ENCODE measurements at regions not wholly inside any gene's neighbourhood (a gene's known extent, or its start where the extent isn't known, plus 50 kb on each side); places are given as distances from the start of the nearest gene placed in this dataset.
"Not testable (repeated sequence)": the region's sequence is repeated elsewhere in the genome, so short reads cannot be mapped to it uniquely, and the experiment has no call there.

GRCh38 chr6:144416773-144417172, 131.6 kb downstream of the UTRN start:
- Histone ChIP-seq H3K27me3 (ENCODE audit: insufficient read depth, low read length) (no peaks in the 10 kb centered on the region), H3K9me3 (ENCODE audit: insufficient read depth, low read depth, low read length) (no peaks in the 10 kb centered on the region), H3K4me1 (ENCODE audit: insufficient read depth, low read length) (no peaks in the 10 kb centered on the region), H3K36me3 (ENCODE audit: insufficient read depth, low read depth, low read length) (no peaks in the 10 kb centered on the region), H3K4me3 (ENCODE audit: low read length) (no peak overlapping the region), H3K9ac (ENCODE audit: low read depth, low read length) (no peak overlapping the region), H3K27ac (ENCODE audit: low read length) (no peak overlapping the region)

DNA sequence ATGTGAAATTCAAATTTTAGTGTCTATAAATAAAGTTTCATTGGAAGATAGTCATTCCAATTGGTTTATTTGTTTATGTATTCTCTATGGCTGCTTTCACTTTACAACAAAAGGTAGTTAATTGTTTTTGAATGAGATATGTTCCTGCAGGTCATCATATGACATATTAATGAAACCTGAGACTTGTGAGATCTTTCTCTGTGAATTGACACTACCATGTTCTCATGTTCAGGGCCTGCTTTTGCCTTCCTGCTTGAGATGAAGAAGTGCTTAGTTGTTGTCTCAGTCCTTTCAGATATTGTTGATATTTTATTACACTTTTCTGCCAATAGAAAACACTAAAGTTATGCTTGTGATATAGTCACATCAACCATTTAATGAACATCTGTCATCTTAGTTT, 132.5 kb downstream of the UTRN start:
- Histone ChIP-seq H3K27me3 (ENCODE audit: insufficient read depth, low read length) (no peaks in the 10 kb centered on the region), H3K36me3 (ENCODE audit: insufficient read depth, low read depth, low read length) (no peaks in the 10 kb centered on the region), H3K9ac (ENCODE audit: low read depth, low read length) (no peak overlapping the region), H3K4me1 (ENCODE audit: insufficient read depth, low read length) (peaks cover under 1% of the 10 kb centered on the region; the same call in 1 of the 2 replicates), H3K27ac (ENCODE audit: low read length) (no peak overlapping the region), H3K9me3 (ENCODE audit: insufficient read depth, low read depth, low read length) (no peaks in the 10 kb centered on the region), H3K4me3 (ENCODE audit: low read length) (no peak overlapping the region)

GRCh38 chr6:144418959-144419545, 133.9 kb downstream of the UTRN start:
- no peak overlapping the region for H3K9ac ChIP-seq (ENCODE audit: low read depth, low read length)
- H3K27ac ChIP-seq (ENCODE audit: low read length), result no peak overlapping the region
- peaks cover 6% of the 10 kb centered on the region; the same call in 1 of the 2 replicates for H3K4me1 ChIP-seq (ENCODE audit: insufficient read depth, low read length)
- no peaks in the 10 kb centered on the region for H3K27me3 ChIP-seq (ENCODE audit: insufficient read depth, low read length)
- no peaks in the 10 kb centered on the region for H3K9me3 ChIP-seq (ENCODE audit: insufficient read depth, low read depth, low read length)
- no peak overlapping the region for H3K4me3 ChIP-seq (ENCODE audit: low read length)
- H3K36me3 ChIP-seq (ENCODE audit: insufficient read depth, low read depth, low read length), result no peaks in the 10 kb centered on the region; the same call in none of the 2 replicates

GRCh38 chr6:144423167-144423566, 138.0 kb downstream of the UTRN start:
- H3K9ac ChIP-seq (ENCODE audit: low read depth, low read length), result no peak overlapping the region
- peaks cover 6% of the 10 kb centered on the region; the same call in 1 of the 2 replicates for H3K4me1 ChIP-seq (ENCODE audit: insufficient read depth, low read length)
- H3K27ac ChIP-seq (ENCODE audit: low read length), result no peak overlapping the region
- peaks cover 9% of the 10 kb centered on the region for H3K36me3 ChIP-seq (ENCODE audit: insufficient read depth, low read depth, low read length)
- no peaks in the 10 kb centered on the region for H3K9me3 ChIP-seq (ENCODE audit: insufficient read depth, low read depth, low read length)
- no peaks in the 10 kb centered on the region for H3K27me3 ChIP-seq (ENCODE audit: insufficient read depth, low read length)
- H3K4me3 ChIP-seq (ENCODE audit: low read length), result no peak overlapping the region

DNA sequence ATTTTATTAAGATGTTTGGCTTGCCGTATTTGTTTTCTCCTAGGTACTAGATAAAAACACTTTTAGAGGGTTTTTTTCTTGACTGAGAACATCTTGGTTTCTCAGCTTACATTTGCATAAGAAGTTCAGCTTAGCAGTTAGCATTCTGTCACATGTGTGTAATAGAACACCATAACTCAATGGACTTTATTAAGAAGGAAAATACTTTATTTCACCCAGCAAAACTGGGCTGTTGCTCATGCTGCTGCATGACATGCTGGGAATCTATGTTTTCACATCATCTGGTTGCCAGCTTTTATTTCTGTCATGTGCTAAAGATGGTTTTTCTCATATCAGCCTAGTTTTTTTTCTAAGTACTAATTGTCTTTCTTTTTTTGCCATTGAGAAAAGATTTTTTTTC, 144.6 kb downstream of the UTRN start:
- no peaks in the 10 kb centered on the region for H3K27me3 ChIP-seq (ENCODE audit: insufficient read depth, low read length)
- H3K4me3 ChIP-seq (ENCODE audit: low read length), result no peak overlapping the region
- H3K27ac ChIP-seq (ENCODE audit: low read length), result no peak overlapping the region
- H3K9me3 ChIP-seq (ENCODE audit: insufficient read depth, low read depth, low read length), result no peaks in the 10 kb centered on the region
- no peak overlapping the region for H3K9ac ChIP-seq (ENCODE audit: low read depth, low read length)
- H3K36me3 ChIP-seq (ENCODE audit: insufficient read depth, low read depth, low read length), result peaks cover 29% of the 10 kb centered on the region
- H3K4me1 ChIP-seq (ENCODE audit: insufficient read depth, low read length), result no peaks in the 10 kb centered on the region

DNA sequence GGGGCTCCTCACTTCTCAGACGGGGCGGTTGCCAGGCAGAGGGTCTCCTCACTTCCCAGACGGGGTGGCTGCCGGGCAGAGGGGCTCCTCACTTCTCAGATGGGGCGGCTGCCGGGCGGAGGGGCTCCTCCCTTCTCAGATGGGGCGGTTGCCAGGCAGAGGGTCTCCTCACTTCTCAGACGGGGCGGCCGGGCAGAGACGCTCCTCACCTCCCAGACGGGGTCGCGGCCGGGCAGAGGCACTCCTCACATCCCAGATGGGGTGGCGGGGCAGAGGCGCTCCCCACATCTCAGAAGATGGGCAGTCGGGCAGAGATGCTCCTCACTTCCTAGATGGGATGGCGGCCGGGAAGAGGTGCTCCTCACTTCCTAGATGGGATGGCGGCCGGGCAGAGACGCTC, 148.3 kb downstream of the UTRN start:
- H3K9me3 ChIP-seq (ENCODE audit: insufficient read depth, low read depth, low read length), result not testable (repeated sequence)
- H3K36me3 ChIP-seq (ENCODE audit: insufficient read depth, low read depth, low read length), result peaks cover 47% of the 10 kb centered on the region

DNA sequence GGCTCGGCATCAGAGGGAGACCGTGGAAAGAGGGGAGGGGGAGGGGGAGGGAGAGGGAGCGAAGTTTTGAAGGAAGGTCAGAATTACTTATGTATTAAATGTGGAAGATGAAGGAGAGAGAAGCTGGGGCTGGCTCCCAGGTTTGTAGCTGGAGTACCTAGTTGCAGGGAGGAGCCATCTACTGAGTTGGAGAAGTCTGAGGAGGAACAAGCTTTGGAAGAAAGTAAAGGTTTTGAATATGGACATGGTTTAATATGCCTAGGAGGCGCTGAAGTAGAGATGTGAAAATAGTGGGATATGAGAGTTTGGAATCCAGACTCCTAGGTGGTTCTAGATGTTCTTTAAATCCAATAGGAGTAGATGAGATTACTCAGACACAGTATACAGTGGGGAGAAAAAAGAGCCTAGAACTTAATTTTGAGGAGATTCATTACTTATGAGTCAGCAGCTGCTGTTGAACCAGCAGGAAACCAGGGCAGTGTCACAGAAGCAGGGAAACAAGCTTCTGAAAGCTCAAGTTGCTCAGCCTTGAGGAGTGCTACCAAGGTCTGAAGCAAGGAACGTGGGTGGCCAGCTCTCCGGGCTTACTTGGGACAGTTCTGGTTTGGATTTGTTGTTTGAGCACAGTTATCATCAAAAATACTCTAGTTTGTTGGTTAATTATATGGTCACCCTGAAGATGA, 149.3 kb downstream of the UTRN start:
- Histone ChIP-seq H3K4me1 (ENCODE audit: insufficient read depth, low read length) (no peaks in the 10 kb centered on the region), H3K36me3 (ENCODE audit: insufficient read depth, low read depth, low read length) (peaks cover 57% of the 10 kb centered on the region), H3K27me3 (ENCODE audit: insufficient read depth, low read length) (no peaks in the 10 kb centered on the region), H3K4me3 (ENCODE audit: low read length) (no peak overlapping the region), H3K27ac (ENCODE audit: low read length) (no peak overlapping the region), H3K9me3 (ENCODE audit: insufficient read depth, low read depth, low read length) (no peaks in the 10 kb centered on the region), H3K9ac (ENCODE audit: low read depth, low read length) (no peak overlapping the region)

More for the DNA sequence above, 148.3 kb downstream of the UTRN start:
- H3K27ac ChIP-seq (ENCODE audit: low read length); H3K4me3 ChIP-seq (ENCODE audit: low read length); H3K4me1 ChIP-seq (ENCODE audit: insufficient read depth, low read length); H3K9ac ChIP-seq (ENCODE audit: low read depth, low read length); H3K27me3 ChIP-seq (ENCODE audit: insufficient read depth, low read length): not testable (repeated sequence)

DNA sequence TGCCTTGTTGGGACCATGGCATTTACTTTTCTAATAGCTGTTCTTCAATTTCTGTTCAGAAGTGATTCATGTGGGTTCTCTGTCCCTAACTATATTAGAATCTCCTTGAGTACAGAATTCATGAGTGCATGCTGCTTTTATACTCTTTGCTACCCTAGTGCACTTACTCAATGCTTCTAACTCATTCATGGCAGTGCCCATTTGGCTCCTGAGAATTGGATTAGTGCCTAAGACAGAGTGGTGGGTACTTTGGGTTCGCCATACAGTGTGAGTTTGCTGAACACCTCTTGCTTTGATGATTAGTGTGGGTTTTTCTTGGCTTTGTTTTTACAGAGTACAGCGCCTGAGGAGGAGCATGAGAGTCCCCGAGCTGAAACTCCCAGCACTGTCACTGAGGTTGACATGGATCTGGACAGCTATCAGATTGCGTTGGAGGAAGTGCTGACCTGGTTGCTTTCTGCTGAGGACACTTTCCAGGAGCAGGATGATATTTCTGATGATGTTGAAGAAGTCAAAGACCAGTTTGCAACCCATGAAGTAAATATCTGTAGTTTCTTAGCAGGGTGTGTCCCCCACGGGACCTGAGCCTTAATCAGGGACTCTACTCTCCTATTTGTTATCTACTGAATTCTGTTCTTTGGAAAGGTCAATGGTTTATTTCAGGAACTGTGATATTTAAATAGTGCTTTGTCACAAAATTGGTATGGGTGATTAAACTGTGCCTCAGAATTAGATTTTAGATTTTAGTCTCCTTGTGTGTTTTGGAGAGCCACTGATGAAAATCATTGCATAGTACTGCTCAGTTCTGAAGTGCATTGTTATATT, 150.7 kb downstream of the UTRN start:
- no peak overlapping the region for H3K4me3 ChIP-seq (ENCODE audit: low read length)
- H3K27me3 ChIP-seq (ENCODE audit: insufficient read depth, low read length), result no peaks in the 10 kb centered on the region
- no peak overlapping the region for H3K9ac ChIP-seq (ENCODE audit: low read depth, low read length)
- H3K4me1 ChIP-seq (ENCODE audit: insufficient read depth, low read length), result no peaks in the 10 kb centered on the region
- H3K36me3 ChIP-seq (ENCODE audit: insufficient read depth, low read depth, low read length), result peaks cover 60% of the 10 kb centered on the region
- no peak overlapping the region for H3K27ac ChIP-seq (ENCODE audit: low read length)
- H3K9me3 ChIP-seq (ENCODE audit: insufficient read depth, low read depth, low read length), result peaks cover 10% of the 10 kb centered on the region

DNA sequence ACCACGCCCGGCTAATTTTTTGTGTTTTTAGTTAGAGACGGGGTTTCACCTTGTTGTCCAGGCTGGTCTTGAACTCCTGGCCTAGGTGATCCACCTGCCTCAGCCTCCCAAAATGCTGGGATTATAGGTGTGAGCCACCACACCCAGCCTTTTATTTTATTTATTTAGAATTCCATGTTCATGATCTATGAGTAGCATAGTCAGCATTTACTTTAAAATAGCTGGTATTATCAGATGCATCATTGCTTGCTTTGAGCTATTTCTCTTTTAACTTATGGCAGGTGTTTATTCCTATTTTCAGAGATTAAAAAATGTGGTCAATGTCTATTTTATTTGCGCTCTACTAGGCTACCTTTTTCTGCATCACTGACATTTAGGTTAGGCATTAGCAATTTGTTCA, 152.0 kb downstream of the UTRN start:
- Histone ChIP-seq H3K36me3 (ENCODE audit: insufficient read depth, low read depth, low read length) (peaks cover 67% of the 10 kb centered on the region), H3K4me3 (ENCODE audit: low read length) (no peak overlapping the region), H3K9me3 (ENCODE audit: insufficient read depth, low read depth, low read length) (peaks cover 22% of the 10 kb centered on the region), H3K4me1 (ENCODE audit: insufficient read depth, low read length) (no peaks in the 10 kb centered on the region), H3K27ac (ENCODE audit: low read length) (no peak overlapping the region), H3K27me3 (ENCODE audit: insufficient read depth, low read length) (no peaks in the 10 kb centered on the region), H3K9ac (ENCODE audit: low read depth, low read length) (no peak overlapping the region)

DNA sequence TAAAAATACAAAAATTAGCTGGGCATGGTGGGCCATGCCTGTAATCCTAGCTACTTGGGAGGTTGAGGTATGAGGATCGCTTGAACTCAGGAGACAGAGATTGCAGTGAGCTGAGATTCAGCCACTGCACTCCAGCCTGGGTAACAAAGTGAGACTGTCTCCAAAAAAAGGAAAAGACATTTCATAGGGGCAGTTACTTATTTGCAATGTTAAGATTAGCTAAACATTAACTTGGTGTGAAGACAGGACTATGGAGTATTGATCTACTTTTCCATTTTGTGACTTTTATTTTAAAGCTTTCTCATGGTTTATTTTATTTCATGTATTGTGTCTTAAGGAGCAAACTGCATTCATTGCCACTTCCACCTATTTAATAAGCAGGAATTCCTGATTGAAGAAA, 153.0 kb downstream of the UTRN start:
- Histone ChIP-seq H3K9ac (ENCODE audit: low read depth, low read length) (no peak overlapping the region), H3K9me3 (ENCODE audit: insufficient read depth, low read depth, low read length) (peaks cover 30% of the 10 kb centered on the region), H3K36me3 (ENCODE audit: insufficient read depth, low read depth, low read length) (peaks cover 74% of the 10 kb centered on the region), H3K4me3 (ENCODE audit: low read length) (no peak overlapping the region), H3K4me1 (ENCODE audit: insufficient read depth, low read length) (no peaks in the 10 kb centered on the region), H3K27me3 (ENCODE audit: insufficient read depth, low read length) (no peaks in the 10 kb centered on the region), H3K27ac (ENCODE audit: low read length) (no peak overlapping the region)

GRCh38 chr6:144439016-144439415, 153.9 kb downstream of the UTRN start:
- Histone ChIP-seq H3K27me3 (ENCODE audit: insufficient read depth, low read length) (no peaks in the 10 kb centered on the region), H3K4me3 (ENCODE audit: low read length) (no peak overlapping the region), H3K4me1 (ENCODE audit: insufficient read depth, low read length) (no peaks in the 10 kb centered on the region), H3K27ac (ENCODE audit: low read length) (no peak overlapping the region), H3K36me3 (ENCODE audit: insufficient read depth, low read depth, low read length) (peaks cover 75% of the 10 kb centered on the region), H3K9ac (ENCODE audit: low read depth, low read length) (no peak overlapping the region), H3K9me3 (ENCODE audit: insufficient read depth, low read depth, low read length) (peaks cover 30% of the 10 kb centered on the region)

GRCh38 chr6:144441801-144442200, 156.7 kb downstream of the UTRN start:
- H3K4me3 ChIP-seq (ENCODE audit: low read length); H3K27ac ChIP-seq (ENCODE audit: low read length); H3K27me3 ChIP-seq (ENCODE audit: insufficient read depth, low read length); H3K4me1 ChIP-seq (ENCODE audit: insufficient read depth, low read length); H3K9ac ChIP-seq (ENCODE audit: low read depth, low read length): not testable (repeated sequence)
- H3K9me3 ChIP-seq (ENCODE audit: insufficient read depth, low read depth, low read length), result peaks cover 30% of the 10 kb centered on the region
- H3K36me3 ChIP-seq (ENCODE audit: insufficient read depth, low read depth, low read length), result peaks cover 67% of the 10 kb centered on the region

Measured in iPS-20b (cell line).